Neural progenitor cell (in vitro differentiated cells): ENCODE measurements at regions not wholly inside any gene's neighbourhood (a gene's known extent, or its start where the extent isn't known, plus 50 kb on each side); places are given as distances from the start of the nearest gene placed in this dataset.

Experiments
- EZH2phosphoT487 ChIP-seq: fragments of 200-600 bp; sonication (generic); IDR thresholded peaks from 2 replicates; pipeline ENCODE4 v1.6.1; 2017; ENCODE audit warnings: antibody characterized with exemption
- TF ChIP-seq, protein P1 (sequence below): fragments of 200-600 bp; sonication (generic); IDR thresholded peaks from 2 replicates; pipeline ENCODE4 v1.5.1; 2017; ENCODE audit warnings: antibody characterized with exemption, mild to moderate bottlenecking

DNA sequence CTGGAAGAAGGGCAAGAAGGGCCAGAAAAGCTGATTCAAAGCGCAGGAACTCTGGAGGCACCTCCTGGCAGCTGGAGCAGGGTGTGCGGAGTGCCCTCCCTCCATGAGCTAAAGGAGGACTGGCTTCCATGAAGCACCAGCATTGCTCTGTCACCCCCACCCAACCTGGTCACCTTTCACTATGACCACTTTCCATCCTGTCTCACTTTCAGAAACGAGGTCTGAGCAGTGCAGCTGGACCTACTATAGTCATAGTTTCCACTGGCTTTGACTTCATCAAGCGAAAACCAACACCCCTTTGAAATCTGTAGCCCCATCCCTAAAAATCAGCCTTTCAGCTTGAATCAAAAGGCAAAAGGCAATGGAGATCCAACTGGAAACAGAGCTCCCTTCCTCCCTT lies 84.8 kb upstream of the CACNA1E start:
- TF ChIP-seq, protein P1, sequence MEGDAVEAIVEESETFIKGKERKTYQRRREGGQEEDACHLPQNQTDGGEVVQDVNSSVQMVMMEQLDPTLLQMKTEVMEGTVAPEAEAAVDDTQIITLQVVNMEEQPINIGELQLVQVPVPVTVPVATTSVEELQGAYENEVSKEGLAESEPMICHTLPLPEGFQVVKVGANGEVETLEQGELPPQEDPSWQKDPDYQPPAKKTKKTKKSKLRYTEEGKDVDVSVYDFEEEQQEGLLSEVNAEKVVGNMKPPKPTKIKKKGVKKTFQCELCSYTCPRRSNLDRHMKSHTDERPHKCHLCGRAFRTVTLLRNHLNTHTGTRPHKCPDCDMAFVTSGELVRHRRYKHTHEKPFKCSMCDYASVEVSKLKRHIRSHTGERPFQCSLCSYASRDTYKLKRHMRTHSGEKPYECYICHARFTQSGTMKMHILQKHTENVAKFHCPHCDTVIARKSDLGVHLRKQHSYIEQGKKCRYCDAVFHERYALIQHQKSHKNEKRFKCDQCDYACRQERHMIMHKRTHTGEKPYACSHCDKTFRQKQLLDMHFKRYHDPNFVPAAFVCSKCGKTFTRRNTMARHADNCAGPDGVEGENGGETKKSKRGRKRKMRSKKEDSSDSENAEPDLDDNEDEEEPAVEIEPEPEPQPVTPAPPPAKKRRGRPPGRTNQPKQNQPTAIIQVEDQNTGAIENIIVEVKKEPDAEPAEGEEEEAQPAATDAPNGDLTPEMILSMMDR = no peak
- TF ChIP-seq EZH2phosphoT487 = no peak
